COLO668 (cell line): ENCODE measurements at regions not wholly inside any gene's neighbourhood (a gene's known extent, or its start where the extent isn't known, plus 50 kb on each side); places are given as distances from the start of the nearest gene placed in this dataset.

Experiments
- DNase-seq: peaks from one replicate; lab custom pipeline; 2025; ENCODE audit not compliant: unreplicated experiment; lab: John Stamatoyannopoulos, UW

DNA sequence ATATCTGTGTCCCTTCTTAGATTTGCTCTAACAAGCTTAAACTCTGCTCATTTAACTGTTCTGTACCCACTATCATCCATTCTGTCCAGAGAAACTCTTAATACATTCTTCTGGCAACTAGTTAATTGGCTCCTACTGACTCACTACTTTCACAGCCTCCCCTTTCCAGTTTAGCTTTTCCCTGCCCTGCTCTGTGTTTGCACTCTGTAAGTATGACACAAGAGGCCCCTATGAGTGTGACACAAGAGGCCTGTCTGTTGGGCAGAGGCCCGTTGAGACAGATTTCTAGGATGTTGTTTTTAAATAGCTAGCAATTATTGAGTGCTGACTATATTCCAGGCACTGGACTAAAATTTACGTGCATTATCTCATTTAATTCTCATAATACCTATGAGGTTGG lies 246.0 kb upstream of the DAAM1 start:
- no peak for DNase-seq

DNA sequence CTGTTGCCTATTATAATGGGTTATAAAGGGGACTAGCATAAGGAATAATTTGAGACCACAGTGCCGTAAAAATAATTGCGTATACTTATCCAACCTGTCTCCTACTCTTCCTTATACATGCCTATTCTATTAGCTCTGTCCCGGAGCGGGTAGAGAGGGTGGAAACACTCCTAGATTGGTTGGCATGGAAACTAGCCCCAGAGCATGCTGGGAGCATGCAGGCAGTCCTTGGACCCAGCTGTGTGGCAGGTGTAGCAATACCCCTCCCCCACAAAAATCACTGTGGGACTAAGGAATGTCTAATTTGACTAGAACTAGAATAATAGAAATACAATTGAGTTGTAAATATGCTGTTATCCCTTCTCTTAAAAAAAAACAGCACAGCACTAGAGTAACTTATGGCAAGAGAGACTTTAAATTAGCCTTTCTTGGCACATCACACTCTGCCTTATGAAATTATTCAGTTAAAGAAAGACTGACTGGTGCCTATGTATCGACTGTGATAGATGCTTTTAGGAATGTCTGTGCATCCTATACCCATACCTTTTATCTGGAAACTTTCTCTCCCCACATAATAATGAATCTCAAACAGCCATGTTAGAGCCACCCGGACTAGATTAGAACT lies 244.0 kb upstream of the DAAM1 start:
- DNase-seq: peak; percentile 21

DNA sequence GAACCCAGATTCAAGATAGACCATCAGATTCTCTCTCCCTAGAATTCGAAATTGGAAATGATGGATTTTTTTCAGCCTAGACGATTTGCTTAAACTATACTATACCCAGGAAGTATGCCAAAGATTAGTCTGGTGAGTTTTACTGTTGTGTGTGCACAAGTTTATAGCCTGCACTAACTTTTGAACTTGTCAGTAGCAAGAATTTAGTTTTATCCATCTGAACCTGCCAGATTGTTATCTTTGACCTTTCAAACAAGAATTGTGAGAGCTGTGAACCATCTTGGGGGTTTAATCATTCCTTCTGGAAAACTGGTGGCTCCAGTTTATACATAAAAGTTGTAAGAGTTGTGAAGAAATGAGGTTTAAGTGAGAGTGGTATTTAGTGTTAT lies 243.5 kb upstream of the DAAM1 start:
- DNase-seq: no peak

DNA sequence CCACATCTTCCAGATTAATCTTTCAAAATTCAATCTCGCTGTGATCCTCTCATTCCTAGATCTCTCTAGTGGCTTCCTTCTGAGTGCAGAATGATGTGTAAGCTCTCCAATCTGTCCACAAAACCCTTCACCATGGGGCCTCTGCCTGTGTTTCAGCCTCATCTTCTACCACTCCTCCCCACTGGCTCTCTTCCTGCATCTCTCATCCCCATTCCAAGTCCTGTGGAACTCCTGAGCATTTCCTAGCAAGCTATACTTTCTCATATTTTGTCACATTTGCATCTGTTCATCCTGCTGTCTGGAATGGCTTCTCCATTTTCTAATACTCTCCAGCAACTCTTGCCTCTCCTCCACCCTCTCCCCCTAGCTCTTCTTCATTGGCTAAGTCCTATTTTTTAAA lies 242.0 kb upstream of the DAAM1 start:
- no peak for DNase-seq

DNA sequence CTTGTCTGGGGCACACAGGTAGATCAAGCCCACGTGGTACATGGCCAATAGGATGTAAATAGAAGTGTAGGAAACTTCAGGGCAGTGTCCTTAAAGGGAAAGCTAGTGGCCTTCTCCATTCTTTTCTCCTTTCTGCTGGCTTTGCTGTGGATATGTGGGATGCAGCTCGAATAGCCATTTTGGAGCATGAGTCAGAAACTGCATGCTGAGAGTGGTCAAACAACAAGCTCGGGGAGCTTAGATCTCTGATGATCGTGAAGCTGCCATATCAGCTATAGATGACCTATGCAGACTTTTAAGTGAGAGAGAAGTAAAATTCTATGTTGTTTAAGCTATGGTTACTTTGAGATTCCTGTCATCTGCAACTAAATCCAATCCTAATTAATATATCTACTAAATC lies 241.3 kb upstream of the DAAM1 start:
- no peak for DNase-seq

DNA sequence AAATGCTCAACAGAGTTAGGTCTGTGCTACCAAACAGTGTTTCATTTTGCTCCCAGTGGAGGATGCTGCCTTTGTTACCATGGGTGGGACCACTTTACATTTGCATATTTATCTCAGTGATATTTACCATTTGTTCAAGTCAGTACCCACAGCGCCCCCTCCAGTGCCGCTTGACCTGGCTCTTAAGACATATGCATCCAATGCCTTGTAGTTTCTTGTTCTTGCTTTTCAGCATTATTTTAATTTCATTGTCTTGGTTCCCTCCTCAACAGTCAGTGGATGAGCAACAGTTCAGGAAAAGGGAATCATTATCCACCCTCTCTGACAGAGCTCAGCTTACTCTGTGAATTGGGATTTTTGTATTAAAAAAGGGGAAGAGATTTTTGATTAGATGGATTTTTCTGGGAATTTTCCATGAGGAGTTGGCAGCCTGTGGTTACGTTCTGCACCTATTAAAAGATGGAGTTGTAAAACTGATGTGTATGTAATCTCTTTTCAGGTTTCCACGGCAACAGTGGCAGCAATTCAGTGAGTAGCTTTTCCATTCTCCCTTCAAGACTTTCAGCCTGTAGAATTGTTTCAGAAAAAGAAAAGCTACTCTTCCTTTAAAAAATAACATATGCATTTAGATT lies 240.5 kb upstream of the DAAM1 start:
- DNase-seq: no peak

DNA sequence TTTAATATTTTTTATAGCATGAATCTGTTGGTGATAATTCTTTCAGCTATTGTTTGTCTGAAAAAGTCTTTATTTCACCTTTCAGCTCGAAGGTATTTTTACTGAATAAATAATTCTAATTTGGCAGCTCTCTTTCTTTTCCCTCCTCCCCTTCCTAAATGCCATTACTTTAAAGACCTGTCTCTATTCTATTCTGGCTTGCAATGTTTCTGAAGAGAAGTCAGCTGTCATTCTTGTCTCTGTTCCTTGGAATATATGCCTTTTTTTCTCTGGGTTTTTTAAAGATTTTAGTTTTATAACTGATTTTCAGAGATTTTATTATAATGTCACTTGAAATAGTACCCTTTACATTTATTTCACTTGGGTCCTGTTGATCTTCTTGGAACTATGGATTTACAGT lies 237.9 kb upstream of the DAAM1 start:
- DNase-seq: no peak

DNA sequence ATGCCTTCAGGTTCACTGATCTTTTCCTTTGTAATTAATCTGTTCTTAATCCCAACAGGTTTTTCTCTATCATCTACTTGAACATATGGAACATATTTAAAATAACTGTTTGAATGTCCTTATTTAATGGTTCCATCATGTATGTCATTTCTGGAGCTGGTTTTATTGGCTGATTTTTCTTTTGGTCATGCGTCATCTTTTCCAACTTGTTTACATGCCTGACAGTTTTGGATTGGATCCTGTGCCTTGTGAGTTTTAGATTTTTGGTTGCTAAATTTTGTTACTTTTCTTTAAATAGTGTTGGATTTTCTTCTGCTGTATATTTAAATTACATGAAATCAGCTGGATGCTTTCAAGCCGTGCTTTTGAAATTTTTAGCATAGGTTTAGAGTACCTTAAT lies 237.3 kb upstream of the DAAM1 start:
- DNase-seq: no peak

DNA sequence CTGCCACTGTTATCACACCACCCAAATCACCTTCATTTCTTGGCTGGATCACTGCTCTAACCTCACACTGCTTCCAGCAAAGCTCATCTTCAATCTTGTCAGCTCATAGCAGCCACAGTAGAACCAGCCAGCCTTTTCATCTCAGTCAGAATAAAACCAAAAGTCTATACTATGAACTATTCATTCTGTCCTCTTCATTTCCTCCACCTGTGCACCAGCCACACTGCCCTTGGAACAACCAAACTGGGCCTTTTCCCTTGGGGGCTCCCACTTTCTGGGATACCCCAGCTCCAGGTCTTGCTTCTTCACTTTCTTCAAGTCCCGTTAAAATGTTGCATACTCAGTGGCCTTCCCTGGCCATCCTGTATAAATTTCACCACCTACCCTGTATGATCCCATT lies 234.4 kb upstream of the DAAM1 start:
- no peak for DNase-seq

DNA sequence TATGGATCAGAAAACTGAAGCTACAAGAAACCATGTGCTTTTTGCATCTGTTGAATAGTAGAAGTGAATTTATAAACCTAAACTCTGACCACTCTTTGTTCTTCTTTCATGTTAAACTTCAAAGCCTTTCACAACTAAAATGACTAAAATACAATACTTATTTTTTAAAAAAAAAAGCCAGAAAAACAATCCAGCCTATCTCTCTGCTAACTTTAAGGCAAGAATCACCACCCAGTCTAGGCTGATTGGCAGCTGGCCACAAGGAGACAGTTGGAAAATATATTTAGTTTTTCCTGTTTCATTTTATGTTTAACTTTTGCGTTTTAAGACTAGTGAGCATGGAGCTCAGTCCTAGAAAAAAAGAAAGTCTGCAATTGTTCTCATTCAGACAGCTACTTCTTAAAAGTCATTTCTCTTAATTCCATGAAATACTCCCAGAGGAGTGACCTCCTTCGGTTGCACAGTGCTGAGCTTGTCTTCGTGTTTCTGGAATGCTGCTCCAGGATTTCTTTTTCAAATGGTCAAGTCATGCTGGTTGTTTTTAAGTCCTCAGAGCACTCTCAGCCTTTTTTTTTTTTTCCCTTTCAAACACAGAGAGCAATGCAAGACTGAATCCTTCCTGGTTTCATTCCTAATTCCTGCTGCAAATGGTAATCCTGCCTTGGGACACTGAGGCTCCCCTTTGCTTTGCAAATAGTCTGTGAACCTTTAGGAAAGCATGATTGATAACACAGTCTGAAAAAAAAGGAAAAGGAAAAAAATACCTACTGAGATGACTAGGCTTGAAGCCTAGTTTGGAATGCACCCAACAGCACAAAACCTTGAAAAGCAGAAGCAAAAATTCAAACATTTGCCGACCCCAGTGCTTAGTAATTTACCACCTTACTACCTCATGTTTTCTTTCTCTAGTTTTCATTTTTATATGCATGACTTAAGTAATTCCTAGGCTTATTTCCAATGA lies 233.3 kb upstream of the DAAM1 start:
- no peak for DNase-seq

DNA sequence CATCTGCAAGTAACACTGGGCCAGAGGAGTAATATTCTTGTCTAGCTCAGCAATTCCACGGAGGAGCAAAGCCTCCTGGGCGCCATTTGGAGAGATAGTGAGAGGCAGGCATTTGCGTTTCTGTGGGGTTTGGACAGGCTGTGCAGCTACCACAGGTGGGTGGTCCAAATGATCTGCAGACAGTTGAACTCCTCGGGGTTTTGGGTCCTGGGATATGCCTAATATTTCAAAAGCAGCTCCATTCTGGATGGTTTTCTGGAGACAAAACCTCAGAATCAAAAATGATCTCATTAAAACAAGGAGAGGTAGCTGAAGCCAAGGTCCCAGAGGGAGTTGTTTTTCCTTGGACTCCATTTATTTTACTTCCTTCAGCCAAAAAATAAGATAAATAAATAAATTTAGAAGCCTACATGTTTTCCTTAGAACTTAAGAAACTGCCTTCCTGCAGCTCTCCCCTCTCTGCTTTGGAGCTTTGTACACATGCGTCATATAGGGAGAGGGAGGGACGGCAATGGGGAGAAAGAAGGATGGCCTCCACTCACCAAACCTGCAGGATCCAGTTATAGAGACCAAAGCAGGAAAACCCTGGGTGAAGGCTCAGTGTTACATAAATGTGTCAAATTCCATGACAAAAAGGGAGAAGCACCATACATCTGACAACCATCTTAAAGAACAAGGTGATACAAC lies 227.3 kb upstream of the DAAM1 start:
- DNase-seq: no peak

DNA sequence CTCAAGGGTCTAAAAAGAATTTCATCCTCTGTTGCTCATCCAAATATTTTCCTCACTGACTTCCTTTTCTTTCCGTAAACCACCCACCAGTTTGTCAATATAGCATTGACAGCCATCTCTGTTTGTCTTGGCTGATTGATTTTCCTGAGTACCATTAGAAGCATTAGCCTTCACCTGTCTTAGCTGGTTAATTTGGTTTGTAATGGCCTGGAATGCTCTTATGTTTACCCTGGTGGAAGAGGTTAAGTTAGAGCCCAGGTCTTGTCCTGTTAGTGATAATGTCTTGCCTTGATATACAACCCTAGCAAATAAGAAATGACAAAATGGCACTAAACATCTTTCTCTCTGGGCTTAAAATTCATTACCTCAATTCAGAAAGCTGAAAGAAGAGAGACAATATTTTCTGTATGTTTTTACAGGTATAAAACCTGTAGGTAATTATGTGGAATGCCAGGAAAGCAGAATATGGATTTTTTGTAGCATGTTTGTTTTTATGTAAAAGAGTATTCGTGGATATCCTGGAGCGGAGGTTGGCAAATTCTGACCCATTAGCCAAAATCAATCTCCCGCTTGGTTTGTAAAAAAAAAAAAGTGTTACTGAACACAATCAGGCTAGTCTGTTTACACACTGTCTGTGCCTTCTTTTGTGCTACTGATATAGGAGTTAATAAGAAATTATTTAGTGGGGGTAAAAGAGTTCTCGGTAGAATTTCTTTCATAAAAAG lies 224.4 kb upstream of the DAAM1 start:
- no peak for DNase-seq

DNA sequence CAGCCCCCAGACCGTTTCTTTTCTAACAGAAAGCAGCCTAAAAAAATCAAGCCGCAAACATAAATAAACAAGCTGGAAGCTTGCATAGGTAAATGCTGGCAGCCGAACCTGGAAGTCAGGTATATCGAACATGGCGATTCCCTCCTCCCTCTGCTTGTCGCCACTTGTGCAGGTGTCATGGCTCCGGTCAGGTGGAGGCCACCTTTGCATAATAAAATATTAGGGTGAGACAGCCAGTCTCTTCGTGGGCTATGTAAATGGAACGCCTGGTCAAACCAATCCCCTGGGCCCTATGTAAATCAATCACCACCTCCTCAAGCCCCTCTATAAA lies 223.9 kb upstream of the DAAM1 start:
- DNase-seq: no peak

DNA sequence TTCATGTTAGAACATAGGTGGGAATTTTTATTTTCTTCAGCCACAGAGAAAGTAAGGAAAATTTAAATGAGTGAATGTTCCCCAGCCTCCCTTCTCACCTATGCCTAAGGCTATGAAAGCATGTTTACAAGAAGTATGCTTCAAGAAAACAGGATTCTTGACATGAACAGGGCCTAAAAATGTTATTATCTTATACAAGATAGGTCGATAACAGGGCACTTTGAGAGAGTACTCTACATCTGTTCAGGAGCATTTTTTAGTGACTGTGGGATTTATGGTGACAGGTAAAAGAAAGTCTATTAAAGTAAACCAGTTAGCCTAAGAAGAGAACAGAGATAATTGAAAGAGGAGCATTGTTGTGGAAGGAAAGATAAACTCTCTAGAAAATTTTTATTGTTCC lies 222.9 kb upstream of the DAAM1 start:
- no peak for DNase-seq

DNA sequence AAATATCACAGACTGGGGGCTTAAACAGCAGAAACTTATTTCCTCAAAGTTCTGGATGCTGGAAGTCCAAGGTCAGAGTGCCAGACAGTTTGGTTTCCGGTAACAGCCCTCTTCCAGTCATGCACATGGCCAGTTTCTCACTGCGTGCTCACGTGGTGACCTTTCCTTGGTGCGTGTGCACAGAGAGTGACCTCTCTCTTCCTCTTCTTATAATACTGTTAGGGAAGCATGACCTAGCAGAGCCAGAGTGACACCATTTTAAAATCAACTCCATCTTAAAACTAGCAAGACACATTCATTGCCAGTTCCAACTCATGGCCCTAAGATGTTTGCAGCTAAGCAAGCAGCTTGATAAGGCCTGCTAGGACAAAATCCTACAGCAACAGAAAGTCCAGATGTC lies 221.5 kb upstream of the DAAM1 start:
- DNase-seq: no peak

DNA sequence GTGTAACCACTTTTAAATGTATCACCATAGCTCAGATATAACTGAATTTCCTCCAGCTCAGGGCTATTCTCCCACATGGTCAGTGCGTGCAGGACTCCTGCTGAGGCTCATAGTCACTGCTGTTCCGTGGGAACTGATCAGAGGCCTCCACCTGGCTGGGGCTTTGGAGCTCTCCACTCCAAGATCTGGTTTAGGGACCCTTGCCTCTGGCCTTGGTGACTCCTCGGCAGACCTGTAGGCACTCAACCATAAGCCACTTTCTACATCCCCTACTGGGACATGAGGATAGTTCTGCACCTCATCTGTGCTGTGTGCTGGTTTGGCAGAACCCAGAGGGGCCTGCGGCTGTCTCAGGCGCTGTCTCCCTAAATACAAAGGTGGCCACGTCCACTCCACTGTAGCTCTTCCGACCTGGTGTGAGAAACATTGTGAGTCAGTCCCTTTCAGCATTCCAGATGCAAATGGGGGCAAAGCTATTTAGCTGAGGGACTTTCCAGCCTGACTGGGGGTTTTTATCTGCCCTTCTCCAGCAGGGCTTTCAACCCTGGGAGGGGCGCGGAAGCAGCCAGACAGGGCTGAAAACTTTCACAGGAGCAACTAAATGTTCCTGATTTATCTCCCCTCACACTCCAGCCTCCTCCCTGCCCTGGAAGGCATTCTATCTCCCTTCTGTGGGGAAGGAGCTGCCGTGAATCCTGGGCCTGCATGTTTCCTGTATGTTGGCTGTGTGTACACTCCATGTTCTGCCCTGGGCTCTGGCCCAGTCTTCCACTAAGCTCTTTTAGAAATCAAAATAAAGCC lies 218.3 kb upstream of the DAAM1 start:
- DNase-seq: no peak

DNA sequence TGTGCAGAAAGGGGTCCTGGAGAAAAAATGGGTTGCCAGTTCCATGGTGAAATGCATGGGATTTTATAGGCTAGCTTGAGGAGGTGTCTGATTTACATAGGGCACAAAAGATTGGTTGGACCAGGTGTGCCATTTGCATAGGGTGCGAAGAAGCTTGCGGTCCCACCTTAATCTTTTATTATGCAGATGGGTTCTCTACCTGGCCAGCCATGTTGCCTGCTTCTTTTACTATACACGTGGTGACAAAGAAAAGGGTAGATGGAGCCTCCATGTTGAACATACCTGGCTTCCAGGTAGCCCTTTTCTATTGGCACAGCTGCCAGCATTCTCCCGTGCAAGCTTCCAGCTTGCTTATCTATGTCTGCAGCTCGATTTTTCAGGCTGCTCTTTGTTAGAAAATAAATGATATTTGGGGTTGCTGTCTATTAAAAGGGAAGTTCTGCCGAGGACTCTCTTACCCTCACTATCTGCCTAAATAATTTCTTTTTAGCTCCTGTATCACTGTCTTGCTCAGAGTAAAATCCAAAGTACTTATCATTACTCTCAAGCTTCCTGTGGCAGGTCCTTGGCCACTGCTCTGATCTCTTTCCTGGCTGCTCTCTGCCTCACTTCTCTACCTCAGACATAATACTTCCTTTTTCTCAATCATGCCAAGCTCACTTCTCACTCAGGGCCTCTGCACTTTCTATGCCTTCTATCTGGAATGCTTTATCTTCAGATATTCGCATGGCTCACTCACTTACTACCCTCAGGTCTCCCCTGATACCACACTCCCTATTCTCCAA lies 216.0 kb upstream of the DAAM1 start:
- DNase-seq: no peak

DNA sequence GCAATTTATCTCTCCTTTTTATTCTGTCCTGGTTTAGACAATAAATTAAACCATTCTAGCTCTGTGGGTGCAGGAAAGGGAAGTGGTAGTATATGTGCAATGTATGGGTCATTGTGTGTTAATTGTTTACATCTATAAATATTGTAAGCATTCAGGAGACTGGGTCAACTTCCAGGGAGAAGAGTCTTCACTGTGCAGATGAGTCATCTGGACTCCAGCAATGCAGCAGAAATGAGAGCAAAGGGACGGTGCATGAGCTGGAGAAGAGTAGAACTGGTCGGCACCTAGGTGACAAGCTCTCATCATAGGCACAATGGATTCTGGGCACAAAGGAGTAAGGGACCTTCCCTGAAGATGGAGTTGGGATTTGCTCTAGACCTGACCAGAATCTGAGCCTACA lies 211.1 kb upstream of the DAAM1 start:
- DNase-seq: peak; percentile 28

DNA sequence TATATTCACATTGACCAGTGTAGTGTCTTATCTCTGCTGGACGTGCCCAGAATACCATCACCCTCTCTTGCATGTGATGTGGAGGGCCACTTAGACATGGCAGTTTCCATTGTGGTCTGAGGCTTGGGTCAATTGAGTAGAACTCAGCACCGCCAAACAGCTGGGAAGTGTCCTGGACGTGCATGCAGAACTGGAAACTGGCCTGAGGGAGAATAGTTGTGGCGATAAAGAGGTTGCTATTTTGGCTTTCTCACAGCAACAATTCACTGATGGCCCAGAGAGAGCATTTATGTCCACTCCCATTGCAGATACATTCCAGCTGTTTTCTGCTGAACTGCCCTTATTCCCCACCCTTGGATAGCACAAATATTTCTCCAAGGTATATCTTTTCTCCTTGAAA lies 210.1 kb upstream of the DAAM1 start:
- DNase-seq: no peak

DNA sequence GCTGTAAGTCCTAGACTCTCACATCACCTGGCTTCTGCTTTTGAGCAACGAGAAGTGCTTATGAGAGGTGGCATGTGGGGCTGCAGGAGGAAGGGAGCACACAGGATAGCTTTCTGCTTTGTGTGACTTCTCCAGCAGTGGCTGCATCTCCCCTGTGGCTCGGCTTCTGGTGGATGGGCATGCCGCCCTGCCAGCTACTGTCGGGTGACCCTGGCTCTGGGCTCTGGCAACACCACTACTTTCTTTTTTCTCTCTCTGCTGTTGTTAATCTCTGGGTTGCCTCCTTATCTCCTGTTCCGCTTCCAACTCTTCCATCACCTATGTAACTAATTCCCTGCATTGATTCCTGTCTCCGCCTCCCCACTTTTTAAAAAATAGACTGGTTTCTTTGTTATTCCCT lies 209.1 kb upstream of the DAAM1 start:
- DNase-seq: no peak
